Skeletal muscle tissue (tissue), 3 donors: ENCODE measurements at regions not wholly inside any gene's neighbourhood (a gene's known extent, or its start where the extent isn't known, plus 50 kb on each side); places are given as distances from the start of the nearest gene placed in this dataset.
A peak's percentile ranks its signal among the peaks of the same experiment; 100 is the strongest.

Source experiments
- H3K27ac ChIP-seq: one replicate; pipeline ENCODE4 v1.7.0; 2013; ENCODE audit warnings: mild to moderate bottlenecking, low read depth, low read length, inconsistent platforms
- H3K27me3 ChIP-seq, 3 donors: one replicate each; pipeline ENCODE4 v1.7.0; 2013; ENCODE audit warnings: low read length in 3 of 3; ENCODE audit not compliant: control insufficient read depth in 3 of 3, insufficient read depth in 3 of 3
- H3K36me3 ChIP-seq, 3 donors: one replicate each; pipeline ENCODE4 v1.7.0; 2013; ENCODE audit warnings: low read length in 3 of 3; ENCODE audit not compliant: control insufficient read depth in 3 of 3, insufficient read depth in 3 of 3
- H3K4me1 ChIP-seq, 3 donors: one replicate each; pipeline ENCODE4 v1.7.0; 2013; ENCODE audit warnings: low read length in 3 of 3, mild to moderate bottlenecking in 3 of 3; ENCODE audit not compliant: control insufficient read depth in 3 of 3, insufficient read depth in 3 of 3
- H3K4me3 ChIP-seq, 3 donors: one replicate each; pipeline ENCODE4 v1.7.0; 2013; ENCODE audit warnings: low read length in 3 of 3
- H3K9ac ChIP-seq, 3 donors: one replicate each; pipeline ENCODE4 v1.7.0; 2013; ENCODE audit warnings: low read length in 3 of 3, mild to moderate bottlenecking in 3 of 3, moderate library complexity in 2 of 3, low read depth in 1 of 3
- H3K9me3 ChIP-seq, 3 donors: one replicate each; pipeline ENCODE4 v1.7.0; 2013; ENCODE audit warnings: low read length in 3 of 3; ENCODE audit not compliant: control insufficient read depth in 3 of 3
- donor health status: Osteomylitis.

DNA sequence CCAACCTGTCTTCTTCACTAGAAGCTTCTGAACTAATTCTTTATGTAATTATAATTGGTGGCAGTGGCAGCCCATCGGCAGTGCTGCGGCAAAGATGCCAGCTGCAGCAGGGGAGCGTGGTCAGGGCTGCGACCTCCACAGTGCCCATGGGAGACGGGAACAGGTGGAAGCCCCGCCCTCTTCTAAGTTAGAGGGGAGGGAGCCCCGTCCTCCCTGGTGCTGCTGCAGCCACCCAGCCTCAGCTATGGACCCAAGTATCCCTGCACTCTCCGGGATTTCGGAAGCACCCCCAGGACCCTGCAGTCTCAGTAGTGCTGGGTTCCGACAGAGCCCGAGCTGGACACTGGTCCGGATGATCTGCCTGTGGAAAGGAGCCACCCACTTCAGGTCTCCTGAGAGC is 117.0 kb upstream of the MBL2 start:
- Histone ChIP-seq H3K27ac (no peak overlapping the region), H3K4me1 (no peaks in the 10 kb centered on the region), H3K27me3 (peaks cover 0 to 6% (median 0%) of the 10 kb centered on the region in 3 donors), H3K9ac (no peak overlapping the region), H3K9me3 (no peaks in the 10 kb centered on the region), H3K4me3 (no peak overlapping the region), H3K36me3 (no peaks in the 10 kb centered on the region)

DNA sequence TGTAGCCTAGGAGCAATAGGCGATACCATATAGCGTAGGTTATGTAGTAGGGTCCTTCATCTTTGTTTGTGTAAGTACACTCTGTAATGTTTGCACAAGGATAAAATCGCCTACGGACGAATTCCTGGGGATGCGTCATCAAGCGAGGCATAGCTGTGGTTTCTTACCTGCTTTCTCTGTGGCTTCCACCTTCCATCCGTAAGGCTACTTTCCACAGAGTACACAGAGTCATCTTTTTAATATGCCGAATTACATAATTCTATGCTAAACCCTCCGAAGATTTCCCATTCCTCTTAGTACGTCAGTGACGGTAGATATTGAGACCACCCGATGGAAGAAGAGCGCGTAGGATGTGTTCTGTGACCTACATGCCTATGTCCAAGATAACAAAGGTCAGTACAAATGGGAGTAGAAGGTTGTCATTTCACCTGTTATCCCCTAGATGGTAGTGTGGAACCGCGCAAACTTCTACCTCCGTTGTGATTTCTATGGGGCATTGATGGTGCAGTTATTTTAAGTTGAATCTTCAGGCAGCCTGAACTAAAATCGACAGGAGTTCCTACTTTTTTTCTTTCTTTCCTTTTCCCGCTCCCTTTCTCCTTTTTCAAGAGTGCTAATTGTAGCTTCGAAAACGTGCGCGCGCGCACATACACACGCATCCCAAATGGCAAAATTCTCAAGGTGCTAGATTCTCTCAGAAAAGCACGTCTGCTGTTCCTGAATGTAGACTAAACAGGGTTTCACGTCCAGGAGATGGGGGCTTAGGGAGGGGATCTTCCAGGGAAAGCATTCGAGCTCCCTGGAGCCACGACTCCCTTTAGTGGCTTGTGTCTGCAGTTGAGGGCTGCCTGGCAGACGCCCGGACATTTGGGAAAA is 111.7 kb upstream of the MBL2 start:
- Histone ChIP-seq H3K4me1 (no peaks in the 10 kb centered on the region), H3K4me3 (no peak overlapping the region), H3K27ac (no peak overlapping the region), H3K9ac (no peak overlapping the region), H3K36me3 (no peaks in the 10 kb centered on the region), H3K27me3 (no peaks in the 10 kb centered on the region), H3K9me3 (no peaks in the 10 kb centered on the region)

DNA sequence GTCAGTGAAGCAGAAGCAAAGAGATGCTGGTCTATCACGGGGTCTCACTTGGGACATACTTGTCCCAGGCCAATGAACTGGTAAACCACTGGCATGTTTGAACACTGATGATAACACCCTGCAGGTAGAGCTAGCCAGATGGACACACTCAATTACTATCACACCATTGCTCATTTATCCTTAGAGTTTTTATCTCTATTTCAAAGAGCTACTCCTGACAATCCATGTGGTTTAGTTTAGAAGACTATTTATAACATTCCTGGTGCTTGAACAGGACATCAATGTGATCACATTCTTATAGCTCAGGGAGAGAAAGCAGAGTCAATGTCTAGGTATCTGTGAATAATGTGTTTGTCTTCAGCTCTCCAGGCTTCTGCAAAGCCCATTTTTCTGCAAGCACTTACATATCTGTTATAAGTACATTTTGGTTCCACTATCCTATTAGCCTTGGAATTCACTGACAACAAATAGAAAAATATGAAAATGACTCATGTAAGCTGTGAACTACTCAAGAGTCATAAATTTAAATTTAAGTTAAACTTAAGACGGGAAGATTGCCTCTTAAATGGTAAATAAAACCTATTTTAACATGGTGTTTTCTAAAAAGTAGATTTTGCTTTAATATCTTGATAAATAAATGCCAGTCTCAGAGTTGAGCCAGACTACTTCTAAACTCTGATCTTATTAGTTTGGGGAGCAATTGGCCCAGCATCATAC is 106.7 kb upstream of the MBL2 start:
- Histone ChIP-seq H3K4me1 (no peaks in the 10 kb centered on the region), H3K4me3 (no peak overlapping the region), H3K36me3 (no peaks in the 10 kb centered on the region), H3K9ac (no peak overlapping the region), H3K9me3 (no peaks in the 10 kb centered on the region), H3K27ac (no peak overlapping the region), H3K27me3 (no peaks in the 10 kb centered on the region)

DNA sequence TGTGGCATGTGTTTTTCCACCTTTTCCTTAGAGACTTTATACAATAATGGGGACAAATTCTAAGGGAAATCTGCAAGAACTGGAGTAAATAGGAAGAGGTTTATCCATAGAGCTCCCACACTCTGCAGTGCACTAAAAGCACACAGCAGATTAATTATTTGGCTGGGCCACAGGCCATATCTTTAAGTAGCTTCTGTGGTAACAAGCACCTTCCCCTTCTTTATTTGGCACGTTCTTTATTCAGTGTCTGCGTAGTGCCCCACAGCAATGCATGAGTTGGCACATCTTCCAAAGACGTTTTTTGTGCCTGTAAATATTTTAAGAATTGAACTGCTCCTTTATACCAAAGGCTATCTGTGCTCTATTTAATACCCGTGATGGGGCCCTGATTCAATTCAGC is 104.9 kb upstream of the MBL2 start:
- Histone ChIP-seq H3K9me3 (no peaks in the 10 kb centered on the region), H3K27ac (no peak overlapping the region), H3K4me1 (no peaks in the 10 kb centered on the region), H3K4me3 (no peak overlapping the region), H3K9ac (no peak overlapping the region), H3K36me3 (no peaks in the 10 kb centered on the region), H3K27me3 (no peaks in the 10 kb centered on the region)

DNA sequence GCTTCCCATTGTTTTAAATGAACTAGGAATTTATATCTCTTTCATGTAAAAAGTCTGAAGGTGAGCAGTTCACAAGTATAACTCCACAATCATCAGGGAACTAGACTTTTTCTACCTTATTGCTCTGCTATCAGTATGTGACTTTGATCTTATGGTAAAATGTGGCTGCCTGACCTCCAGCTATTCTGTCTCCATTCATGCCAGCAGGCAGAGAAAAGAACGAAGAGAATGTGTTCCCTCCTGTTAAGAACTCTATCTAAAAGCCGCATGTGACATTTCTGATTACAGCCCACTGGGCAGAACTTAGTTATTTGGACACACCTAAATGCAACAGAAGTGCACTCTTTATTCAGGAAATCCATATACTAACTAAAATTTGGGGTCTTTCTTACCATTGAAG is 102.8 kb upstream of the MBL2 start:
- Histone ChIP-seq H3K9me3 (no peaks in the 10 kb centered on the region), H3K27ac (no peak overlapping the region), H3K4me3 (no peak overlapping the region), H3K4me1 (no peaks in the 10 kb centered on the region), H3K27me3 (no peaks in the 10 kb centered on the region), H3K9ac (no peak overlapping the region), H3K36me3 (no peaks in the 10 kb centered on the region)

DNA sequence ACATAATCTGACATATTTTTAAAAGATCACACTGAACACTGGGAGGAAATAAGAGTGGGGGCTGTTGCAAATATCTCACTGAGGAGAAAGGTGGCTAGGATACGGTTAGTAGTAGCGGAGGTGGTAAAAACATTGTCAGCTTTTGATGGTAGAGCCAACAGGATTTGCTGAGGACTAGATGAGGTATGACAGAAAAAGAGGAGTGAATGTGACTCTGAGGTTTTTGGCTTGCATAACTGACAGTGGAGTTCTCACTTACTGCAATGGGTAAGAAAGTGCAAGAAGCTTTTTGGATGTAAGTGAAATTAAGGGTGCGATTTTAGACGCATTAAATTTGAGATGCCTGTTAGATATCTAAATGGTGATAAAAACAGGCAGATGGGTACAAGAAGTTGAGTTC is 102.0 kb upstream of the MBL2 start:
- Histone ChIP-seq H3K27ac (no peak overlapping the region), H3K4me1 (no peaks in the 10 kb centered on the region), H3K36me3 (no peaks in the 10 kb centered on the region), H3K27me3 (no peaks in the 10 kb centered on the region), H3K9ac (no peak overlapping the region), H3K4me3 (no peak overlapping the region), H3K9me3 (no peaks in the 10 kb centered on the region)

DNA sequence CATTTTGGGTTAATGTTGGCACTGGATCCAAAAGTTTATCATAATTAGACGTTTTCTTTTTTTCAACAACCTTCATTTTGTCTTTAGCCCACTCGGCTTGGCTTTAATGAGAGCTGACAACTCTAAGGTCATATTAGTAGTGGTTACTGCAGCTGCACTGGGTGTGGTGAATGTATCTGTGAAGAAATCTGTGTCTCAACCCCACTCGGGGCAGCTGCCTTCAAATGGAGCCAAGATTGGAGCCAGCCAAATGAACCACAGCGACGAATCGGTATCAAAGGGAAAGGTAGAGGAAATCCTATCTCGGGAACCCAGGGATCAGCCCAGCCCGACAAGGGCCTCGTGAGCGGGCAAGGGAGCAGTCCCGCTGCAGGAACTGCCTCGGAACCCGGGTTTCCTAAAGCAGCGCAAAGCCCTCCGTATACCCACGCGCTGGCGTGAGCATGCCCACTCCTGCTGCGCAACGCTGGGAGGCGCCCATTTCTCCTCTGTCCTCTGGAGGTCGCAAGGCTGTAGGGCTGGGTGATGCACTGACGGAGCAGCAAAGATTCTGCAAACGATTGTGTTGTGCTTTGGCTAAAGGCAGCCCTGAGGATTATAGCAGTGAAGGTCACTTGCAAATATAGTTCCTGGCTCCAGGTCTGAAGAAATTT is 98.7 kb upstream of the MBL2 start:
- Histone ChIP-seq H3K9me3 (no peaks in the 10 kb centered on the region), H3K36me3 (no peaks in the 10 kb centered on the region), H3K4me3 (peak overlapping the region in 1 of 3 donors; percentile 43), H3K4me1 (no peaks in the 10 kb centered on the region), H3K27ac (no peak overlapping the region), H3K27me3 (no peaks in the 10 kb centered on the region), H3K9ac (no peak overlapping the region)

DNA sequence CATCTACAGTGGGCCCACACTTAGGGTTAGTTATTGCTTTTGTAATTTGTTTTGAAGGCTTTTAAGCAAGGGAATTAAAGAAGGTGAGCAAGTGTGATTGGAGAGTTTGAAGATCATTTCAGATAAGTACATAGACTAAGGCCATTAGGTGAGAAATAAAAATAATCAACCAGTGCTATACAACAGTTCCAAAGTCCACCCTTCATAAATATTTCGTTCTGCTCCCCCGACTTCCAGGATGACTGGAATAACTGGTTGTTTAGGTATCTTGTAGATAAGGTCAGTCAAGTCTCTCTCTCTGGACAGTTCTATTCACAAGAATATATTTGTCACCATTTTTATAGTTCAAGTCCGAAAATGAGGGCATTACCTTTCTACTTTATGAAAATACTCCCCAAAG is 98.0 kb upstream of the MBL2 start:
- no peak overlapping the region for H3K9ac ChIP-seq
- no peaks in the 10 kb centered on the region for H3K4me1 ChIP-seq
- H3K4me3 ChIP-seq, result no peak overlapping the region
- H3K9me3 ChIP-seq, result no peaks in the 10 kb centered on the region
- no peak overlapping the region for H3K27ac ChIP-seq
- no peaks in the 10 kb centered on the region for H3K27me3 ChIP-seq
- H3K36me3 ChIP-seq, result no peaks in the 10 kb centered on the region

DNA sequence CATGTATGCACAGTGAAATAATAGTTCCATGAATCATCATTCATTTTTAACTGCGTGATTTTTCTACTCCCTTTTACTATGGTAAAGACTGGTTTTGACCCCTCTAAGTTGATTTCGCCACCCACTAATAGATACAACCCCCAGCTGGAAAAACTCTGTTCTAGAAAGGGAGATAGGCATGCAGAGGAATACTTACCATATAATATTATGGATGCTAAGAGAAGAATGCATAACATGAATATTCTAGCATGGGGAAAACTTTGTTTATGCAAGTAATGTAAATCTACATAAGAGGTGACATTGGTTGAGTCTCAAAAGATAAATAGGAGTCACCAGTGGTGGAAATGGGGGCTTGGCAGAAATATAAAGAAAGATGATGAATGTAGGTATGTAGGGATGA is 97.3 kb upstream of the MBL2 start:
- Histone ChIP-seq H3K27ac (no peak overlapping the region), H3K4me3 (no peak overlapping the region), H3K9ac (no peak overlapping the region), H3K27me3 (no peaks in the 10 kb centered on the region), H3K36me3 (no peaks in the 10 kb centered on the region), H3K4me1 (no peaks in the 10 kb centered on the region), H3K9me3 (no peaks in the 10 kb centered on the region)

DNA sequence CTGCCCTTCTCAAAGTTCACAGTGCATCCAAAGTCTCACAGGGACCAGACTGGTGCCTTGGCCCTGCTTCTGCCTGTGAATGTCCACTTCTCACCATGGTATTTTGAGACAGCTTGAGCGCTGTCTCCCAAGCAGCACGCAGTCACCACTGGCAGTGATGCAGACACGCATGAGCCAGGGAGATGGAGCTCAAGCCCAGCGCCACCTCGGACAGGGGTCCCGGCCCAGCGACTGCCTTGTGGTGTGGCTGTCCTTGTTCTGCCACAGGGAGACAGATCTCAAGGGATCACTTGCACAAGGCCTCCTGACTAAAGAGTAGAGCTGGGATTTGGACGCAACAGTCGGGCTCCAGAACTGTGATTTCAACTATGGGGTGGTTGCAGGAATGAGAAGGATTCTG is 92.6 kb upstream of the MBL2 start:
- H3K9ac ChIP-seq, result no peak overlapping the region
- H3K4me1 ChIP-seq, result peaks cover 0 to 5% (median 3%) of the 10 kb centered on the region in 3 donors
- H3K27me3 ChIP-seq, result no peaks in the 10 kb centered on the region
- H3K27ac ChIP-seq, result no peak overlapping the region
- no peaks in the 10 kb centered on the region for H3K36me3 ChIP-seq
- H3K4me3 ChIP-seq, result no peak overlapping the region
- H3K9me3 ChIP-seq, result no peaks in the 10 kb centered on the region
